GM18517 (cell line): ENCODE measurements at regions not wholly inside any gene's neighbourhood (a gene's known extent, or its start where the extent isn't known, plus 50 kb on each side); places are given as distances from the start of the nearest gene placed in this dataset.
"Not testable (repeated sequence)": the region's sequence is repeated elsewhere in the genome, so short reads cannot be mapped to it uniquely, and the experiment has no call there.

Source experiments
- ATAC-seq: cut with Tn5 transposase; IDR thresholded peaks from one replicate; pipeline ENCODE4 v1.9.1; 2021; ENCODE audit warnings: mild to moderate bottlenecking, moderate library complexity; ENCODE audit not compliant: unreplicated experiment

- no peak for ATAC-seq
These were observed 295.3 kb upstream of the CNTN5 start for GRCh38 chr11:98725471-98725870.

DNA sequence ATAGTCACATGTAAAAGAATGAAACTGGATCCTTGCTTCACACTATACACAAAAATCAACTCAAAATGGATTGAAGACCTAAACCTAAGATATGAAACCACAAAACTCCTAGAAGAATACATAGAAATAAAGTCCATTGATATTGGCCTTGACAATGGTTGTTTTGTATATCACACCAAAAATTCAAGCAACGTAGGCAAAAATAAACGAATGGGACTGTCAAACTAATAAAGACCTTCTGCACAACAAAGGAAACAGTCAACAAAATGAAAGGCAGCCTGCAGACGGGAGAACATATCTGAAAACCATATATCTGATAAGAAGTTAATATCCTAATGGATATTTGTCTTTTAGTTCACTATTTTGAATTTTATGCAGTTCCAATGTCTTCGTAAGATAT is 292.3 kb upstream of the CNTN5 start:
- no peak for ATAC-seq

DNA sequence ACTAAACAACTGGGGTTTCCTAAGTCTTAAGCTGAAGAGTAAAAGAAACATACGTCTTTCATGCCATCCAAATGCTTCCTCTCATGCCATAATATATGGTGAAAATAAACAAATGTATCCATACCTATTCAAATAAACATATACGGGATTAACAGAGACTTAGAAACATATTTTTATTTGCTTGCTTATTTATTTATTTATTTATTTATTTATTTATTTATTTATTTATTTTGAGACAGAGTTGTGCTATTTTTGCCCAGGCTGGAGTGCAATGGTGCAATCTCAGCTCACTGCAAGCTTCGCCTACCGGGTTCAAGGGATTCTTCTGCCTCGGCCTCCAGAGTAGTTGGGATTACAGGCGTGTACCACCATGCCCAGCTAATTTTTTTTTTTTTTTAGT is 291.6 kb upstream of the CNTN5 start:
- ATAC-seq: no peak

DNA sequence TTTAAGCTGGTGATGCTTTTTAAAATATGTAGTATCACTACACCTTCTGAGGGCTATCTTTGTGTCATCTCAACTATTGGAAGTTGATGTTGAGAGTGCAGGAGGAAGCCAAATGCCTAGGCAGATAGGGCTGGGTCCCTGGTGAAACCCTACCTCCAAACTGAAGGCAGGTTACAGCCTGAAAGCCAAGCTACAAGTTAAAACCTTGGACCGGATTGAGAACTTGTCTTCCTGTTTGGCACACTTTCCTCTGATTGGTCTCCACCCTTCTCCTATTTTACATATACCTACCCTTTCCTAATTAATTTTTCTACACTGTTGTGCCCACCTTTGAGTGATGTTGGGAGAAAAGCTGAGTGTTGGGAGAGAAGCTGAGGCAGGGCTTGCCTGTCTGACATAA is 287.8 kb upstream of the CNTN5 start:
- no peak for ATAC-seq

GRCh38 chr11:98733378-98733777 is 287.4 kb upstream of the CNTN5 start:
- ATAC-seq: not testable (repeated sequence)

DNA sequence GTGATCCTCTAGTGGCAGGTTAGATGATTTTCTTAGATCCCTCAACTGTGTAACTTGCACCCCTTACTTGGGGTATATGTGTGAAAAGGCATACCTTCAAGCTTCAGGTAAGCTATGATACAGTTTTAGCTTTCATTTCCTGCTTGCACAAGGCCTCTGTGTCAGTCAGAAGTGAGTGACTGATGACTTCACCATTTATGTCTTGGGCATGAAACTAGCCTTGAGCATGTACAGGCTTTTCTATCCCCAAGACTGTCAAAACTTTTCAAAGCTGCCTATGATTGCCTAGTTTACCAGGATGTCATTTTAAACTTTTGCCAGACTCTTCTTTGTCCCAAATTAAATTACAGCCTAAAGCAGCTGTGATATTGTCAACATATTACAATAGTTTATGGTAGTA is 286.1 kb upstream of the CNTN5 start:
- ATAC-seq: no peak

GRCh38 chr11:98736833-98737232 is 283.9 kb upstream of the CNTN5 start:
- no peak for ATAC-seq

DNA sequence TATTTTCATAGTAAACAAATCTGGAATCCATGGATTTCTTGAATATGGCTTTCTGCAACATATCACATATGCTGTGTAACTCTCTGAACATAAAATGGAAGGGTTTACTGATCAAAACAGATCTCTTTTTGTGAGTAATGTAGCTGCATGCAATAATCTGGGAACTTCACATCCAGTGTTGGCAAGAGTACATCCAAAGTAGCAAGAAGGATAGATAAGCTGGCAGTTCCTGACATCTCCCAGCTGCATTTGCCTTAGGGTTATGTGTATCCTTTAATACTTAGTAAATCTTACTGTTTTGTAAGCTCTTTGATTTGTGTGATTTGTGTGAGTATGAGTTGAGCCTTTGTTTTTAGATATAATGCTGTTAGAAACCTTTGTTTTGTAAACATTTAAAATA is 280.4 kb upstream of the CNTN5 start:
- no peak for ATAC-seq

- not testable (repeated sequence) for ATAC-seq
These were observed 257.3 kb upstream of the CNTN5 start for GRCh38 chr11:98763446-98763845.

DNA sequence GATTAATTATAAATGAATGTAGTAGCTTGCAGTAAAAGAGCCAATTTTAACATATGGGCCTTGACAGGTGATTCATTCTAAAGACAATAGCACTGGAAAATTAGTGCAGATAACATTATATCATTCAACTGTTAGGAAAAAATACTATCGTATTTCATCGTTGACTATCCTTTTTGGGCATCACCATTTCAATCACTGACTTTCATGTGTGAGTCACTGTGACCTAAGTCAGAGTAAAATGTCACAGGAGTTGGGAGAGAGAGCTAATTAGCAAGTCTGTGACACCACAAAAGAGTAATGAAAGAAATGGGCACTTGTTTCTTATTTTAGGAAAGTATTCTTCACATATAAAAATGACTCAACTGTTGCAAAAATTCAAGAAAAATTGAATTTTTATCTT is 253.8 kb upstream of the CNTN5 start:
- no peak for ATAC-seq

DNA sequence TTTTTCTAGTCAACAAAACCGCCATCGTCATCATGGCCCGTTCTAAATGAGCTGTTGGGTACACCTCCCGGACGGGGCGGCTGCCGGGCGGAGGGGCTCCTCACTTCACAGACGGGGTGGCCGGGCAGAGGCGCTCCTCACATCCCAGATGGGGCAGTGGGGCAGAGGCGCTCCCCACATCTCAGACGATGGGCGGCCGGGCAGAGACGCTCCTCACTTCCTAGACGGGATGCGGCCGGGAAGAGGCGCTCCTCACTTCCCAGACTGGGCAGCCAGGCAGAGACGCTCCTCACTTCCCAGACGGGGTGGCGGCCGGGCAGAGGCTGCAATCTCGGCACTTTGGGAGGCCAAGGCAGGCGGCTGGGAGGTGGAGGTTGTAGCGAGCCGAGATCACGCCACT is 250.7 kb upstream of the CNTN5 start:
- ATAC-seq: not testable (repeated sequence)

DNA sequence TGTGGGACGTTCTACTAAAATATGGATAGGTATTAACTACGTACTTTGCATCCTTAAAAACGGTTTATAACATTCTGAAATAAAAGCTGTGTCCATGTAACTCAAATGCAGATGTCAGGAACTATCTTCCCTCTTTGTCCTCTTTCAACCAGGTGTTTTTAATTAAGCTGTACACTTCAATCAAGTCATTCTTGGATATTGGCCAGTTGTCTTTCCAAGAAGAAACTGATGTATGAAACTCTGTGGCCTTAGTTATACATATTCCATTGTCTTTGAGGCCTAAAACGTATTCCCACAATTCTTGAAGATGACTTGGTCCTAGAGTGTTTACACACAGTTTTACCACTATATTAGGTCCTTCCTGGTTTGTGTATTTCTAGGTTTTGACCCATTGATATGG is 249.0 kb upstream of the CNTN5 start:
- ATAC-seq: no peak

GRCh38 chr11:98772893-98773292 is 247.9 kb upstream of the CNTN5 start:
- ATAC-seq: no peak

- ATAC-seq: no peak
These were observed 227.5 kb upstream of the CNTN5 start for GRCh38 chr11:98793276-98793675.

DNA sequence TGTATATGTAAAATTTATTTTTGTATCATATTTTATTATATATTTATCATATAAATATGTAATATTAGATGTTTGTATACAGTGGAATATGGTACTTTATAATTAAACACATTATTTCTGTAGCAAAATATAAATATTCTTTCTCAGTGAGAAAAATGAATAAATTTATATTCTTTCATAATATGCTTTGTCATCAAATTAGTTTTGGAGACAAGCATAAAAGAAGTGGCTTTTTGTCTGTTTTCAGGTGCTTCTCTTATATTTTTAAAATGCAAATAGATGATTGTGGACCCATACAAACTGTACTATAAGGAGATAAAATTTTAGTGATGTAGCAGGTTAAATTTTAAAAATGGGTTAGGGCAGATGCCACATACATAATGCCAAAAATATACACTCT is 222.4 kb upstream of the CNTN5 start:
- no peak for ATAC-seq

- ATAC-seq: no peak
These were observed 220.1 kb upstream of the CNTN5 start for GRCh38 chr11:98800696-98801095.

DNA sequence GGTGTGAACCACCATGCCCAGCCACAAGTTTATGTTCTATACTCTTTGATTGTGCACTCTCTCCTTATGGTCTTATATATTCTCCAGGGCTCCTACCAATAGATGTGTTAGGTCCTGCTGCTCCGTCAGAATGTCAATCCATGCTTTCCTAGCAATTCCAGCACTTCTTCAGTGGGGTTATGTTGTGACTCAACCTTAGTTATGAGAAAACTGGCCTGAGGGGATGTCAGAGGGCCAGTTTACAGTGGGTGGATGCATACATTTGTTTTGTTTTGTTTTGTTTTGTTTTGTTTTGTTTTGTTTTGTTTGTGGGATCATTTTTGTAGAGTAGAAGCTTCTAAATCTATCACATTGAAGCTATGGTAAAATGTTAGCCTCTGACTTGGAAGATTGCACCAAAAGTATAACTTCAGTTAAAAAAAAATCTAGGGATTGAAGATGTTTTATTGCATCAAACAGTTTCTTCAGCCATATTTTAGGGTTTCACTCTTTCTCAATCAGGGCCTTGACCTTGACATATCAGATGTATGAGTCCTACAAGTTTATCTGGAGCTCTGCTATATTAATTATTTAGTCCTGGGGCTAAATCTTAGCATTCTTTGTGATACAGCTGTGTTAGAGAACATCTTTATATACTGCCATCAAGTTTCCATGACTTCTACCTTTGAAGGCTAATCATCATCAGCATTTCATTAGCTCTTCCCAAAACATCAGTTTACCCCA is 191.6 kb upstream of the CNTN5 start:
- ATAC-seq: no peak

- no peak for ATAC-seq
These were observed 190.8 kb upstream of the CNTN5 start for GRCh38 chr11:98829971-98830370.

DNA sequence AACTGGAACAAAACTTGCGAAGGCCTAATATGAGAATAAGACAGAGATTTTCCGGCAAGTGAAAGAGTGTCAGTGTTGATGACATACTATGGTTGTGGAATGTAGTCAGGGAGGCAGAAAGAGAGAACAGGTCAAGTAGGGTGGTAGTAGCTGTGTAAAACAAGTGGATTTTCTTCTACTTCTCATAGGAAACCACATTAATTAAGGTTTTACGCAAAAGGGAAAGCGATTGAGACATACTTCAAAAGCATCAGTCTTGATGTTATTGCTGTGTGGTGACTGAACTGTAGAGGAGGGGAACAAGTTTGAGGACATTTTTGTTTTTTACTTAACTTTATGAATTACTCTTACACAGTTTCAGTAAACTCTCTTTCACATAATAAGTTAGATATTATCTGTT is 186.0 kb upstream of the CNTN5 start:
- ATAC-seq: no peak

DNA sequence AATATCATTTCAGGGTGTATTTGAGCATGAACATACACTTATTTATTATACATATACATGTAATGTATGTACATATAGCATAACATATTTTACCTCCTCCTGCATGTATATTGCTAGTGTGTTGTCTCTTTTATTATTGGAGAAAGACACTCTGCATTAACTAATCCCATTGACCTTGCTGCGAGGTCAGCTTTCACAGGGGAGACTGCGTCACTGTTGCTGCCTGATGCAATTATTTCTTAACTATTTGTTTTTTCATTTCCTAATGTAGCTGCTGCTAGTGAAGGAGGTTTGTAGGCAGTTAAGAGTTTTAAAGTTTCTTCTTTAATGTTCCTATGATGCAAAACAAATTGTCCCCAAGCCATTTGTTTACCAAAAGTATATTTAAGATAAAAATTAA is 185.4 kb upstream of the CNTN5 start:
- ATAC-seq: no peak

- ATAC-seq: no peak
These were observed 184.6 kb upstream of the CNTN5 start for GRCh38 chr11:98836156-98836555.

DNA sequence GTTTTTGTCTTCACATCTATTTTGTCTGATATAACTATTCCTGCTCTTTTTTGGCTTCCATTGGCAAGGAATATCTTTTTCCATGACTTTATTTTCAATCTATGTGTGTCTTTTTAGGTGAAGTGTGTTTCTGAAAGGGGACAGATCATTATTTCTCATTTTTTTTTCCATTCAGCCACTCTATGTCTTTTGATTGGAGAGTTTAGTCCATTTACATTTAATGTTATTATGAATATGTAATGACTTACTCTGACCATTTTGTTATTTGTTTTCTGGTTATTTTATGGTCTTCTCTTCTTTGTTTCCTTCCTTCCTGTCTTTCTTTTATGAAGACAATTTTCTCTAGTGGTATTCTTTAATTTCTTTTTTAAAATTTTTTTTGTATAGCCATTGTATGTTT is 178.6 kb upstream of the CNTN5 start:
- ATAC-seq: no peak

DNA sequence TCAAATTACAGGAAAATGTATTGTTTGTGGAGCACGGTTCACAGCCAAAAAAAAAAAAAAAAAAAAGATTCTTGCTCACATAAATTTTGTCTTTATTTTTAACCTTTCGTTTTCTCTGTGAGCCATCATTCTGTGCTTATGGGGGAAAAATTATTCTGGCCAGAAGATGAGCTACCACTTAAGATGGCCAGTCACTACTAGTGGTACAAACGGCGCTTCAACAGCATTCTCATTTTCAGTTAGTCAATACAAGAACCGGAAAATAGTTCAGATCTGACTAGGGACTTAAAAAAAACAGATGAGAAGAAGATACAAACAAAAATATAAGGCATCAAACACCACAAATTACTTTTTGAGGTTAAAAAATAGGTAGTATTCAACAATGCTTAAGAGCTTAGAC is 158.6 kb upstream of the CNTN5 start:
- ATAC-seq: no peak
